OCI-M1 (cell line): ENCODE measurements at regions not wholly inside any gene's neighbourhood (a gene's known extent, or its start where the extent isn't known, plus 50 kb on each side); places are given as distances from the start of the nearest gene placed in this dataset.
"Not testable (repeated sequence)": the region's sequence is repeated elsewhere in the genome, so short reads cannot be mapped to it uniquely, and the experiment has no call there.

Experiments used
- DNase-seq: peaks from one replicate; lab custom pipeline; 2025; lab: John Stamatoyannopoulos, UW

DNA sequence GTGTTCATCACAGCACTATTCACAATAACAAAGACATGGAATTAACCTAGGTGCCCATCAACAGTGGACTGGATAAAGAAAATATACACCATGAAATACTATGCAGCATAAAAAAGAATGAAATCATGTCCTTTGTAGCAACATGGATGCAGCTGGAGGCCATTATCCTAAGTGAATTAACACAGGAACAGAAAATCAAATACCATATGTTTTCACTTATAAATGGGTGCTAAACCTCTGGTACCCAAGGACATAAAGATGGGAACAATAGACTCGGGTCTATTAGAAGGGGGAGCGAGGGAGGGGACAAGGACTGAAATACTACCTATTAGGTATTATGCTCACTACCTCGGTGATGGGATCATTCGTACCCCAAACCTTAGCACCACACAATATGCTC lies 66.4 kb upstream of the PTPN13 start:
- not testable (repeated sequence) for DNase-seq

DNA sequence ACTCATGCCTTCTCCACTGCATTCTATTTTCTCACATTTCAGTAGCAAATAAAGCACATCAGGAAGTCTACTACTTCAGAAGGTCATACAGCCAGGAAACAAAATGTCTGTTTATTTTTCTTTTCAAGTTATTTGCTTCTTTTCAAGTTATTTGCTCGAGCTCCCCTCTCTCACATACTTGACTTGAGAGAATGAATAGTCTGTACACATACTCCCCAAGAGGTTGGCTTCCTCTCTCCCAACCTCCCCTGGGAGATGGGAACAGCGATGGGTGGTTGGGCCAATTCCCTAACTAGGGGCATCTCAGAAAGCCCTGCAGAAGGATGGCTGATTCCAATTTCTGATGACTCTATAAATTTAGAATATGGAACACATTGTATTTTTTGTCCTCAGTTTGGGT lies 64.7 kb upstream of the PTPN13 start:
- no peak for DNase-seq

DNA sequence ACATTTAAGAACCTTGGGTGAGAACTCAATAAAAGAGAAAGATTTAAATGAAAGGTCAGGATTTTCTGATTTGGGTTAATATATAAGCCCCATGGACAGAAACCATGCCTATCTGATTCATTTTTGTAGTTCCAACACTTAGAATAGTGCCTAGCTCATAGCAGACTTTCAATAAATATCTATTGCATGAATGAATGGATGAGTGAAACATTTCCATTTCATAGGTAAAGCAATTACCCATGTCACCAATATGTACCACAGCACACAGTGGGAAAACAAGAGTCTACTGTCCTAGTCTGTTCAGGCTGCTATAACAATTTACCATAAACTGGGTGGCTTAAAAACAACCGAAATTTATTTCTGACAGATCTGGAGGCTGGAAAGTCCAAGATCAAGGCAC lies 63.9 kb upstream of the PTPN13 start:
- no peak for DNase-seq

DNA sequence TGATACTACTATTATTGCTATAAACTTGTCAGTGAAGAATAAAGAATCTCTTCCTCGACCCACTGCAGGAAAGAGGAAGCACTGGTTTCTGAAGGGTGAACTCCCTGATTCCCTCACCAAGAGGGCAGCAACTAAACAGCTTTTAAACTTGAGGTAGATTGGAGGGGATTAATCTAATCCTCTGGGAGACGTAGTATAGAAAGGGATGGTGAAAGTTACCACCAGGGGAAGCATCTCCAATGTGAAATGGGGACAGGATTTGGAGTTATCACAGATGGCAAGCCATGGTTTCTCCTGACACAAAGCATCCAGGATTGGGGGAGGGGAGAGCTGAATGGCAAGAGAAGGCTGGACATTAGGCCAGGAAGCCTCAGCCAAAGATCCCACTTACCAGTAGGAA lies 62.7 kb upstream of the PTPN13 start:
- DNase-seq = no peak

DNA sequence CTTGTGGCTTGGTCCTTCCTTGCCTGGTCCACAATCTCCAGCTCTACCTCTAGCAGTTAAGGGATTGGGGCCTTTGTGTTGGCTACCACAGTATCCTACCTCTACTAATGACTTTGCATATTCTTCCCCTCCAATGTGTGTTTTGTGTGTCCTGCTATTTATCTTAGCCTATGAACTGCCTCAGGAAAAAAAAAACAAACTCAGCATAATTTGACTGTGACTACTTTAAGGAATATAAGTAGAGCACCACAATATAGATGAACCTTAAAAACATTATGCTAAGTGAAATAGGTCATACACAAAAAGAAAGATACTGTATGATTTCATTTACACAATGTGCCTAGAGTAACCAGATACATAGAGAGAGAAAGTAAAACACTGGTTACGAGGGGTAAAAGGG lies 61.3 kb upstream of the PTPN13 start:
- no peak for DNase-seq

DNA sequence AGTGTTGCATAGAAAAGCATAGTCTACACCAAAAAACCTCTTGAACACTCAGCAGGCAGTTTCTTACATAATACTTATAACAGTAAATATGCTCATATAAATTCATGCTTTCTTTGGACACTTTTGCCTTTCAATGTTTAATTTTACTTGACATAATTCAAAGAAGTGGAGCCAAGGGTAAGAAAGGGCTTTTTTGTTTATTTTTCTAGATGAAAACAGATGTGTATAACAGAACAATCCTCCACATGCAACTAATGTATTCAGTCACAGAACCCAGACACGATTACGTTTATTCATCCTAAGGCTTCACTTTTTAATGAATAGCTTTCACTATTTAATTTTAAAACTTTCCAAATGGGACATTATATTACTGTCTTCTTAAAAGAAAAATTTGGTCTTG lies 58.0 kb upstream of the PTPN13 start:
- DNase-seq = no peak

DNA sequence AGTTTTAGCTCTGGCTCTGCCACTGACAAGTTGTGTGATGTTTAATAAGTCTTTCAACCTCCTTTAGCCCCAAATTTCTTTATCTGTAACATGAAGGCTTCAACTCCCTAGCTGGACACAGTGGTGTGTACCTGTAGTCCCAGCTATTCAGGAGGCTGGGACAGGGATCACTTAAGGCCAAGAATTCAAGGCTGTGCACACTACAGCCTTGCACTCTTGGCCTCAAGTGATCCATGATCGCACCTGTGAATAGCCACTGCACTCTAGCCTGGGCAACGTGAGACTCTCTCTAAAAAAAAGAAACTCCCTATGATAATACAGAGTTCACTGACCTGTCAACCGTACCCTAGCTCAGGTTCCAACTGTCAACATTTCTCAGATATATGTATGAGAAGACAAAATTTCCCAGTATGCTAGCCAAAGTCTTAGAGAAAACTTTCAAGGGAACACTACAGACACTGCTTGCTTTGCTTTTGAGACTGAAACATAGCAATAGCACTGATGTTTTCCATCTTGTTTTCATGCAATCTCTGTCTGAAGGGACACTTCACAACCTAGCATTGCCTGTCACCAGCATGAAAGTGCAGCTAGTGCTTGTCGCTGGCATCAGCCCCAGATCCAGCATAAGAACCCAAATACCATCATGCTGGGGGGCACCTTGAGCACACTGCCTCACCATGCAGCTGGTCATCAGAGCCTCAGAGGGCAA lies 51.6 kb upstream of the PTPN13 start:
- no peak for DNase-seq

DNA sequence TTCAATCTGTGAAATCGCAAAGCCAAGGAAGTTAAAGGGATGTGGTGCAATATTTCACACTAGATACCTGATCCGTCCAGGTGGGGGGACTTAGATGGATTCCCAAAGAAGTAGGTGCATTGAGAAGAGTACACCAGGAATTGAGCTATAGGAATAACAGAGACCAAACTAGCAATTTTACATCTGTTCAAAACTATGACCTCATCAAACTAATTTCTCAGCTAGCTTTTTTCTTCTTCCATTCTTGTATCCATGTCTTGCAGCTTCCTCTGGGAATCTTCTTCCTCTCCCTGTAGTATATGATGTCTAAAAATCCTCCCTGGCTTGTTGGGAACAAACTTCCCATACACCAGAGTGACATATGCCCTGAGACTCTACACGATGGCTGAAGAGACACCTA lies 51.0 kb upstream of the PTPN13 start:
- no peak for DNase-seq

DNA sequence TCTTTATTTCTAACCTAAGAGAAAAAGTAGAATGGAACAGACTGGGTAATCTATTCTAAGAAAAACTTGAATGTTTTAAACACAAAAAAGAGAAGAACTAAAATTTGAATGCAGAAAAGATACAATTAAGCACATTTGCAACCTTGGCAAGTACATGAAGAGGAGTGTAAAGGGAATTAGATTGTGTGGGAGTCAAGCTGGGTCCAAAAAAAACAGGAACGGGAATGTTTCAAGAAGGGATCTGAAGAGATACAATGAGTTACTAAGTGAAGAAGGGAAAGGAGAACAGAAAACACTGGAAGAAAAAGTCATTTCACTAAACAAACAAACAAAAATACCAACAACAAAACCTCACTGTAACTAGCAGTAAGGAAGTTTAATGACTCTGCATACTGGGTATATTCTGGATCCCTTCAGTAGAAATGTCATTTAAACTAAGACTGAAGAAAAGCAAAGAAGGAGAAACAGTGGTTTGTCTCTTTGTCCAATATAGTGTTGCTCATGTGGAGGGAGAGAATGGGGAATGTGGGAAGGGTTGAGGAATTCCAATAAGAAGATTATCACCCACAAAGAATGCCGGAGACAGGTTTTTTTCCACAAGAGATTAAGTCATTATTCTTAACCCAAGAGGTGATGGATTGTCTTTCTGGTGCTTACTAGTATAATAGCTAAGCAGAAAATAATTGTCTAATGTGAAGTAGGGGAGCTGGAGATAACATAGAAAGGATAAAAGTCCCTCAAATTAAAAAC lies 50.4 kb upstream of the PTPN13 start:
- no peak for DNase-seq

DNA sequence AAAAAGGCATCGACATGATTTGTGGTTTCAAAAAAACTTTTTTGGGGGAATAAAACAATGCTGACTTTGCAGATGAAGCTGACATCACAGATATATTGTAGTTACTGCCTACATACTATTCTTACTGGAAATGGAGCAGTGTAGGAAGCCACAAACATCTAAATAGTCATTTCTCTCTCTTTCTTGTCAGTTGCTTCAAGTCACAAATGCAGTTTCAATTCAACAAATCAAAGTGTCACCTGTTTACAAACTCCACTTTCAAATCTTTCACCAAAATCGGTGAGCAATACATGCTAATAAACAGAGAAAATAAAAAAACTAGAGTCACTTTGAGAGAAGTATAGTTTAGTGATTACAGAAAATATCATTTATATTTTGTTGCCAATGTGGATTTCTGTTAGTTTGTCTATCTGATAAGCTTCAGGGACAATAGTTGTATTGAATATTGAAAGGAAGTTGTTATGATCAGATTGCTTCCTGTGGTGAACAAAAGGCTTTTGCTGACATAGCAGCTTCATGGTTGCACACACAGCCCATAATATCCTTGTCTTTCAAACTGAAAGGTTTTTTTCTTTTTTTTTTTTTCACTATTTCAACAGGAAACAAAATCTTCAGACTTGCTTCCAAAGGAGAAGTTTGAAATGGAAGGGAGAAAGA lies 49.7 kb upstream of the PTPN13 start:
- no peak for DNase-seq
